Stimulated activated CD4-positive, alpha-beta T cell treated with anti-CD3 and anti-CD28 coated beads, Interleukin-1b, Interleukin-23, amount 100 ng/mL, for 48 hours (primary cell): ENCODE measurements at regions not wholly inside any gene's neighbourhood (a gene's known extent, or its start where the extent isn't known, plus 50 kb on each side); places are given as distances from the start of the nearest gene placed in this dataset.
"Not testable (repeated sequence)": the region's sequence is repeated elsewhere in the genome, so short reads cannot be mapped to it uniquely, and the experiment has no call there.

Source experiments
- DNase-seq: peaks from one replicate; pipeline ENCODE4 v3.0.0-alpha.2; 2020

GRCh38 chr4:12926189-12927066, 557.7 kb downstream of the RAB28 start:
- no peak for DNase-seq

DNA sequence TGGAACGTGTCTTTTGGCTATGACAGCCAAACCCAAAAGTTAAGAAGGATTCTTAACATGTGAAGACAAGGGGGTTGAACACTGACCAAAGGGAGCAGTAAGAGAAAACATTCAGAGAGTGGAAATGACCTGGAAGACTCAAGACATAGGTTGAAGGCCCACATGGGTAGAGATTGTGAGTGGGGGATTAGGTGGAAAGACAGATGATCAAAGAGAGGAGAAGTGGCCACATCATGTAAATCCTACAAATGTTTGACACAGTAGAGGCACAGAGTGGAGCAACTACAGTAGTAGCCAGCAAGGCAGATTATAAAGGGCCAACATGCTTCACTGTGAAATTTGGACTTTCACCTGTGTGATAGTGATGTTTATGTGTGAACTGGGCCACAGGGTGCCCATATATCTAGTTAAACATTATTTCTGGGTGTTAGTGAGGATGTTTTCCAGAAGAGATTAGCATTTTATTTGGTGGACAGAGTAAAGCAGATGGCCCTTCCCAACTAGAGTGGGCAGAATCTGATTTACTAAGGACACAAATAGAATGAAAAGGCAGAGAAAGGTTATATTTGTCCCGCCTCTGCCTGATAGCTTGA, 559.3 kb downstream of the RAB28 start:
- DNase-seq: no peak

- no peak for DNase-seq
Observed at GRCh38 chr4:12924253-12924652, 559.9 kb downstream of the RAB28 start.

- DNase-seq: no peak
Observed at GRCh38 chr4:12912896-12913418, 571.2 kb downstream of the RAB28 start.

- DNase-seq: no peak
Observed at GRCh38 chr4:12911750-12912358, 572.3 kb downstream of the RAB28 start.

DNA sequence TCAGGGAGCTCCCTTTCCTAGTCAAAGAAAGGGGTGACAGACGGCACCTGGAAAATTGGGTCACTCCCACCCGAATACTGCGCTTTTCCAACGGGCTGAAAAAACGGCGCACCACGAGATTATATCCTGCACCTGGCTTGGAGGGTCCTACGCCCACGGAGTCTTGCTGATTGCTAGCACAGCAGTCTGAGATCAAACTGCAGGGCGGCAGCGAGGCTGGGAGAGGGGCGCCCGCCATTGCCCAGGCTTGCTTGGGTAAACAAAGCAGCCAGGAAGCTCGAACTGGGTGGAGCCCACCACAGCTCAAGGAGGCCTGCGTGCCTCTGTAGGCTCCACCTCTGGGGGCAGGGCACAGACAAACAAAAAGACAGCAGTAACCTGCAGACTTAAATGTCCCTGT, 580.5 kb downstream of the RAB28 start:
- not testable (repeated sequence) for DNase-seq

DNA sequence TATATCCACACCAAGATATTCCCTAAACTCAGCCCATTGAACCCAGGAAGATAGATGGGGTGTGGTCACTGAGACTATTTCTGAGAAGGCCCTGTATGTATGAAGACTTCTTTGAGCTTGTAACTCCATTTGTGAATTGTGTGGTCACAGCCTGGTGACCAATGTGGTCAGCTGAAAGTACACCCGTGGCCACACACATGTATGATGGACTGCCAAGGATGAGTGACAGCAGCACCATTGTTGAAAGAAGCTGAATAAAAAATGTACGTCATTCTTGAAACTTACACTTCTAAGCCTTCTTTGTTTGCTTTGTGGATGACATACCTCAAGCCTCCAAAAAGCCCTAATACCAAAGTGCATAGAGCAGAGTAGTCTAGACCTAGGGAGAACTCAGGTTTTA, 581.4 kb downstream of the RAB28 start:
- DNase-seq: no peak

GRCh38 chr4:12897954-12898353, 586.2 kb downstream of the RAB28 start:
- no peak for DNase-seq

DNA sequence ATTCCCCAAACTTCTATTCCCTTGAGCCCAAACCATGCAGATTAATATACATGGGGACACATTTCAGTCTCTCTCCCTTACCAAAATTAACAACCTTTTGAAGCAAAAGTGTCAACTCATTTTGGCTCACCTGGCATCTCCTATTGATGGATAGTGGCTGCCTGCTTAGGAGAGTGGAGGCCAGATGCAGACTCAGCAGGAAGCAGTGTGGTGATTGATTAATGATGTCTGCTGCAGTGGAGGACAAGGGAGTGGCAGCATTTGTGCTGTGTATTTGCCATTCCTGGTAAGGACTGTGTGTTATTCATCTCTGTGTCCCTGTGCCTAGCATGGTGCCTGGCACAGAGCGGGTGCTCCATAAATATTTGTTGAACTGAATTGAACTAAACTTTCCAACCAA, 590.1 kb downstream of the RAB28 start:
- DNase-seq: no peak

GRCh38 chr4:12889054-12889453, 595.1 kb downstream of the RAB28 start:
- no peak for DNase-seq

DNA sequence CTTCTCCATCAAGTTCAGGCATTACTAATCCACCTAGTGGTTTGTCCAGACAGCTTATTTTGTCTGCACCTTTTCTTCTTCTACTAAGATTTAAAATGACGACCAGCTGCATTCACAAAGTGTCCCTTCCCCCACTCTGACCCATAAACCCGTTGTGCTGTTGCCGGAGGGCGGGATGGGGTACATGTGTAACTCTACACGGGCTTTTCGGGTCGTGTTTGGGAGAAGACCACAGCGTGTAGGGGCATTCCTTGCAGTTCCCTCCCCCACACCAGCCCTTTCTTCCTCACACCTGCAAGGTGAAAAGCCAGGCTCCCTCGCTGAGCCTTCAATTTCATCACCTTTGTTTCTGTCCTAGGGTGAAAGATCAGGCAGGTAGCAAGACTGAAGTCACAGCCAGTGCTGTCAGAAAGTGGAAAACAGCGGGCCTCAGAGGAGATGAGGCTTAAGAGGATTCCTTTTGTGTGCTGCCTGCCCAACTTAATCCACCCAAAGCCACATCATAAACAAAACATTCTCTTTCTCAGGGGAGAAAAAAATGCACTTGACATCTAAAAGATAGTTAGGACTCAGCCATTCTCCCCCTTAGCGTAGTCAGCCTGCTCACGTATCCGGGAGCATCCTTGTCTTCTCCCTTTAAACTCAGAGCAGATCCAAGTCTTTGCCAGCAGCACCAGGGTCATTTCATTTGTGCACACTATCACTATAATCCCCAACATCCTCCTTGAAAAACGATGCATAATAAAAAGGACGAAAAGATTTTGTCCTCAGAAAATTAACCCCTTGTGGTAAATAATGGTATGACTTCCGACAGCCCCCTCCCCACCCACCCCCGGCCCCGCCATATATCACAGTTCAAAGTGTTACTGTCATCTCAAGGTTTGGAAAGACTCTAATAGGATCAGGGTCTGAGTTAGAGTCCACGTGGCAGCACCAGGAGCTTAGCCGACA, 599.0 kb downstream of the RAB28 start:
- DNase-seq: no peak

DNA sequence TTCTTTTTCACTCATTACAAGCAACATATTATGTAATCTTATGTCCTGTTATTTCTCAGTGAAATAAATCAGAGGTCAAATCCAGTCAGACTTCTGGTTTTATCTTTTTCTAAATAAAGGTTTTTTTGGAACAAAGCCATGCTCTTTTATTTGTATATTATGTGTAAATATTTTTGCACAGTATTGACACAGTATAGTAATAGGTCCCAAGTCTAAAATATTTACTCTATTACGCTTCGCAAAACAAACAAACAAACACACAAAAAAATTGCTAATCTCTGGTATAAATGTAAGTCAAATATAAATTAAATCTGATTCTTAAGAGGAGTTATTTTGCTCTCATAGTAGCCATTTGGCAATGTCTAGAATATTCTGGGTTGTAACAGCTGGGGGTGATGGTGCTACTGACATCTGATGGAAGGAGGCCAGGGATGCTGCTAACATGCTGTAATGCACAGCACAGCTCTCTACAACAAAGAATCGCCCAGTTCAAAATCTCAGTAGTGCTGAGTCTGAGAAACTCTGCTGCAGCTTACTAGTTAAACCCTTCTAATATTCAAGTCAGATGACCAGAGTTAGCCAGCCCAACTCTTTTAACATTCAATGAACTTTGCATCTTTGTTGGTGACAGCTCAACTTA, 602.1 kb downstream of the RAB28 start:
- no peak for DNase-seq

DNA sequence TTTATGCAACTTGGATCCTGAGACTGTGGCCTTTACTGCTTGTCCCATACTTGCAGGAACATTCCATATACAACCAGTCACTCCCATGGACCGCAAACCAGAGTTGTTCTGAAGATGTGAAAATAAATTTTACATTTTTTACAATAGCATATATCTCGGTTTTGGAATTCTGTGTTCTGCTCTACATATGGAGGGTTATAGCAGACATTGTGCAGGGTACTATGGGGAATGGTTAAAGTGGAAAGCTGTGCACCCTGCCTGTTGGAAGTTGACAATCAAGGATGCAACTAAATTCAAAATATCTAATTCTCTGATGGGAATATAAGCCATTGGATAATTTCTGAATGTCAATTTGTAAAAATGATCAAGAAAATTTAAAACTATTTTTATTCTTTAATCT, 603.3 kb downstream of the RAB28 start:
- DNase-seq: no peak

DNA sequence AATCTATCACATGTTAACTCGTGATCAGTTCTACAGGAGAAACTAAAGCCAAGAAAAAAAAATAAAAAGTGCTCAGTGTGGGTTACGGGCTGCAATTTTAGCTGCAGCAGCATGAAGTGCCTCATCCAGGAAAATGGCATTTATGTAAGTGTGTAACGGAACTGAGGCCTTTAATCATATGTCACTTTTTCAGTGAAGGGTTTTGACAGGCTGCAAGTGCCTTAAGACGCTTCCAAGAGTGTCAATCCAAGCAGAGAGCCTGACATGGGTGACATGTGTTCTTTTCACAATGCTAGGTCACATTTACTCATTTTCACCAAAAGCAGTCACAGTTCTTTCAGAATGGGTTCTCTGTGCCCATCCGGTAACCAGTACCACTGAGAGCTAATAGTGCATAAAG, 604.6 kb downstream of the RAB28 start:
- no peak for DNase-seq

DNA sequence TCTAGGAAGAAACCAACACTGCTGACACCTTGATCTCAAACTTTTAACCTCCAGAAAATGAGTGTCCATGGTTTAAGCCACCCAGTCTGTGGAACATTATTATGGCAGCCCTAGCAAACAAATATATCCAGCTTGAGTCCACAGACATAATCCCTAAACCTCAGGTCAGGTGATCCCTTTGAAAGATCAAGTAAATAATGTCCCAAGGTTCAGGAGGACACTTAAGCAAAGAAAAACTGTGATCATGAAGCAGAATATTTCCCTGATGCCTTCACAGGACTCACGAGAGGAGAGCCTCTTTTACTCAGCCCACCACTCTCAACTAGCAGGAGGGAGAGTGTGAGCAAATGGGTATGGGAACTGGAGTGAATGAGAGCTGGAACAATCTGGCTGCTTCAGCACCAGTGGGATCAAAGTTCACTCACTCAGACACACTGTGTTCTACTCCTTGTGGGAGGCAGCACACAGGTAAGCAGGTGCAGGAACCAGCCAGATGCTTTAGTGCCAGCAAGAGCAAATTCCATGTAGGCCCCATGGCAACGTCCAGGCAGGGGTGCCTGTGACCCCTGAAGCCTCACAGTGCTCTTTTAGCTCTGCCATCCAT, 608.4 kb downstream of the RAB28 start:
- no peak for DNase-seq

DNA sequence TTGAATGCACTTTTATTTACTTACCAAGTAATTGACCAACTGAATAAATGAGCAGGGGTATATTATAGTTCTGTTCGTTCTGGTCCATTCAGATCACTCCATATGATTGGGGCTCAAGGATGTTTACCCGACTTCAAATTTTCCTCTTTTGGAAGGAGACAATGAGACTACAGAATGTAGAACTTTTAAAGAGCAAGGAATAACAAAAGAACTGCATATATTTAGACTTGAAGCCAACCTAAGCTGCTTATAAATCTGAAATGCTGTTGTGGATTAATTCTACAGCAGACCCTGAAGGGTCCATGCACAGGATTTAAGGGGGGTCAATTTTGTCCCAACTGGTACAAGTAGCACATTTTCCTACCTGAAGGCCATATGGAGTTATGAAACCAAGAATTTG, 610.8 kb downstream of the RAB28 start:
- DNase-seq: no peak

GRCh38 chr4:12861422-12861821, 622.7 kb downstream of the RAB28 start:
- DNase-seq: no peak

DNA sequence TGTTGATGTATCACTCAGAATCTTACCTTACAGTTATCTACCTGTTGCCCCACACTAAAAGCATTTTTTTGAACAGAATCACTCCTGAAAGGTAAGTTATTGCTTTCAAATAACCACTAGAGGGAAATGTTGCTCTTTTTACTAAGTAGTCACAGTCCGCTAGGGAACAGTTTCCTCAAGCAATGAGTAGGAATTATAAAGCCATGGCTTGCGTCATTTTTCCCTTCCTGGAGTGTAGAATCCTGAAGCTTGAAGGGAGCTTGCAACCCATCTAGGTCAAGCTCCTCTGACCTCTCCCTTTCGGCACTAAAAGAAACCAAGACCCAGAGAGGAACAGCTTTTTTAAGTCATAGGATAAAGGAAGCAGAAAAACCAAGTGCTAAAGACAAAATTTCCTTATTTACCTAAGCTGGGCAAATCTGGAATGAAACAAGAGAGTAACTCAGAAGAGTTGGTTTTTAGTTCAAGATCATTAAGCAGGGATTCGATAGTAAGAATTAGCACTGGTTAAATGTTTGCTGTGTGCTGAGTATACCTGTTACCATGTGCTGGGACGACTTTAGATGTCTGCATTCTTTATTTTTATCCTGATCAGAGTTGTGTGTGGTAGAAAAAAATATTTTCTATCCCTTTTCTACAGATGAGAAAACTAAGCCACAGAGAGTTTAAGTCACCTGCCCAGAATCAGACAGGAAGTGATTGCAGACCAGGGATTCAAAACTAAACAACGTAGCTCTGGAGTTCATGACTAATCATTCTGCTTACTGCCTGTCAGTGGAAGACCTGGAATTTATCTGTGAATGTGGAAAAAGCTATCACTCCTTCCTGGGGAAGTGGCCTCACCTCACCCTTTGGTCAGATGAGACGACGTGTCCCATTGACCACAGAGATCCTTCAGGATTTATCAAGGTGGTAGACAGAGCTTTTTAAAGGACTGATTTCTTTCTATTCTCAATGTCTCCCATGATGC, 631.5 kb downstream of the RAB28 start:
- DNase-seq: no peak

GRCh38 chr4:12846368-12846767, 637.8 kb downstream of the RAB28 start:
- DNase-seq: no peak

DNA sequence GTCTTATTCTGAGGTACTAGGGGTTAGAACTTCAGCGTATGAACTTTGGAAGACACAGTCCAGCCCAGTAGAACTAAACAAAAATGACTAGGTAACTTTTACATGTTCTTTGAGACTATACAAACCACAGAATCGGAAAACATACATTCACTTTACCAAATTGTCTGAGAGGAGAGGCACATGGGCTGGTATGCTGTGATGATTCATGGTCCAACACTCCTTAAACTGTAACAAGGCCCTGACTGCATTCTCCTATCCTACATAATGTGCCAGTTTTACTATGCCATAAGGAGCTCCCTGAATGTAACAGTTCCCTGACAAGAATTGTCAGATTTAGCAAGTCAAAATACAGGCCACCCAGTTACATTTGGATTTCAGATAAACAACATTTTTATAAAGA, 640.0 kb downstream of the RAB28 start:
- DNase-seq: no peak

DNA sequence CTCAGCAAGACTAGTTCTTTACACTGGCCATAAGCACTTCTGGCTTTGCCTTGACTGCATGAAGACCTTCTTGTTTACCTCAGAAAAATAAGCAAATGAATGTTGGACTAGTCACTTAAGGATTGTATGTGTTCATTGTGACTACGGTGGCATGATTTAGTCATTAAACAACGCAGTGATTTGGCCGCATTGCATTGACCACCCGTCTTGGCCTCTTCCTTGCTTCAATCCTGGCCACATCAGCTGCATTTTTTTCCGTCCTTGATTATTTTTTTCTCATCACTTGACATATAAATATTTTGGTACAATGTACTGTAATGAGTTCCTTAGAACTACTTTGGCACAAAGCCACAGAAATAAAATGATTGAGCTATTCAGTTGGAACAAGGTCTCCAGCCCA, 656.2 kb downstream of the RAB28 start:
- no peak for DNase-seq
